Kidney (tissue), 13 donors: ENCODE measurements at regions not wholly inside any gene's neighbourhood (a gene's known extent, or its start where the extent isn't known, plus 50 kb on each side); places are given as distances from the start of the nearest gene placed in this dataset.

ENCODE experiments used
- DNase-seq, 5 donors: peaks; one replicate each; pipeline ENCODE4 v3.0.0-alpha.2; 2013 to 2020
- FAIRE-seq: peaks from 2 replicates; lab custom pipeline; 2012; peaks lifted over from hg19 to GRCh38; lab: Jason Lieb, UNC
- H3K27ac ChIP-seq, 2 donors: one replicate each; pipeline ENCODE4 v1.7.0; 2013; ENCODE audit warnings: low read depth in 2 of 2, low read length in 2 of 2, inconsistent platforms in 1 of 2
- H3K27me3 ChIP-seq: one replicate; pipeline ENCODE4 v1.7.1; 2013; ENCODE audit warnings: low read length, inconsistent platforms; ENCODE audit not compliant: control insufficient read depth, insufficient read depth
- H3K36me3 ChIP-seq, 3 donors: one replicate each; pipeline versions ENCODE4 v1.7.0 to v1.7.1; 2013; ENCODE audit warnings: low read length in 3 of 3, control low read depth in 1 of 3, inconsistent platforms in 1 of 3; ENCODE audit not compliant: insufficient read depth in 3 of 3, control insufficient read depth in 2 of 3
- H3K4me1 ChIP-seq, 3 donors: one replicate each; pipeline versions ENCODE4 v1.7.0 to v1.7.1; 2013; ENCODE audit warnings: low read length in 3 of 3, inconsistent platforms in 1 of 3, low read depth in 1 of 3; ENCODE audit not compliant: control insufficient read depth in 2 of 3, insufficient read depth in 2 of 3
- H3K4me3 ChIP-seq, 3 donors: one replicate each; pipeline versions ENCODE4 v1.7.0 to v1.8.1; 2013; ENCODE audit warnings: low read length in 3 of 3, control low read depth in 1 of 3, inconsistent platforms in 1 of 3
- H3K9ac ChIP-seq, 3 donors: one replicate each; pipeline versions ENCODE4 v1.7.0 to v1.7.1; 2013; ENCODE audit warnings: low read length in 3 of 3, control low read depth in 1 of 3, inconsistent platforms in 1 of 3
- H3K9me3 ChIP-seq, 3 donors: one replicate each; pipeline versions ENCODE4 v1.7.0 to v1.7.1; 2013; ENCODE audit warnings: low read length in 3 of 3, control low read depth in 1 of 3, inconsistent platforms in 1 of 3; ENCODE audit not compliant: control insufficient read depth in 2 of 3, insufficient read depth in 1 of 3
- CTCF ChIP-seq: IDR thresholded peaks from 3 replicates; pipeline ENCODE4 v1.5.1; 2012; ENCODE audit warnings: mild to moderate bottlenecking, moderate library complexity, borderline replicate concordance; ENCODE audit not compliant: insufficient read depth; ENCODE audit errors: extremely low read depth
- intact Hi-C: fragments of 100-400 bp; cut with DNase I; formaldehyde crosslinking; loops from one replicate; pipeline ENCODE4 v1.11.1; 2022
- donor health status: control.
- donor health status: control.
- donor health status: control.
- donor health status: control.
- donor health status: control.
- donor health status: DM: yes; HTN: yes; CAD: no.
- donor health status: Normal renal cell carcinoma (clear cell type).

DNA sequence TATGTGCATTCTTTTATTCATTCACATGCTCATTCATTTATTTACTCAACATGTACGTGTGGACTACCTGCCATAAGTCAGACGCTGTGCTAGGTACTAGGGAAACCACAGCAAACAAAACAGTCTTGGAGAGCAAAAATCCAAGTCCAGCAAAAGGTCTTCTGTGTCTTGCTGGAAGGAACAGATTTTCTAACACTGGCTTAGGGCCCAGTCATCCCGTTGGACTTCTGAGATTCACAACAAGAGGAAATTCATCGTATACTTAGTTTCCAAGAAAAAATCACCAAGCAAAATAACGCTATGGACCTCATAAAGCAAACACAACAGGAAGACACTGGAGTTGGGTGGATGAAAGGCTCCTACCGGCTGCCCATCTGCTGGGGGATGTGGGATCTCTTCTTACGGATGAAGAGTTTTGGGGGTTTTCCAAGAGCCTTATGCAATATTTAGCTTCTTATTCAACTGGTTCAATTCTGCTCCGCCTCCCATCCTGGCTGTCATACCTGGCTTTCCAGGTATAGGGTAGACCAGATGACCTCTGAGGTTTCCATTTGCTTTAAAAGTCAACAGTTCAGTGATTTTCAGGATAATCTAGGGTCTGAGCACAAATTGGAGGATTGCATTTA lies 262.7 kb downstream of the HAUS1 start:
- no peak for FAIRE-seq
- intact Hi-C loops, result no loop called here
- no peaks in the 10 kb centered on the region for H3K27me3 ChIP-seq

DNA sequence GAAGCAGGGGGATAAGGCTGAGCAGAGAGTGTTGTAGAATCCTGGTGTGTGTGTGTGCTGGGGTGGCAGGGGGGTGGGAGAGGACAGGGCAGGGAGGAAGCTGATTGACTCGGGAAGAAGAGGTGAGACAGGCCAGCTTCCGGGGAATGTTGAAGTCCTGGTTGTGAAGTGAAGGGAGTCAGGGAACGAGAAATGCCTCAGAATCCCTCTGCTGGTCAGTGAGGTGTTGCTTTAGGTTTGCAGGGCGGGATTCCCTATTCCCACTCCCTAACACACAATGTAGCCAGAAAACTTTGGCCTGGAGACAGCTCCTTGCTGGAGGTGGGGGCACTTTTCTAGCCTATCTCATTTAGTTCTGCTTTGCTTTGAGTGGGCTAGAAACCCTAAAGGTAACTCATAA lies 265.1 kb downstream of the HAUS1 start:
- no peaks in the 10 kb centered on the region for H3K27me3 ChIP-seq
- no peak overlapping the region for H3K9ac ChIP-seq
- no peak overlapping the region for H3K27ac ChIP-seq
- no peaks in the 10 kb centered on the region for H3K4me1 ChIP-seq
- no peaks in the 10 kb centered on the region for H3K9me3 ChIP-seq
- FAIRE-seq (no peak), DNase-seq (peak in 1 of 5 donors; percentile 22)
- TF ChIP-seq CTCF, result no peak
- H3K4me3 ChIP-seq, result no peak overlapping the region
- intact Hi-C loops, result no loop called here
- H3K36me3 ChIP-seq, result no peaks in the 10 kb centered on the region

More for the DNA sequence above, 262.7 kb downstream of the HAUS1 start:
- DNase-seq, result peak in 2 of 5 donors; percentile 4 to 48
- no peak for TF ChIP-seq CTCF
- Histone ChIP-seq H3K36me3 (no peaks in the 10 kb centered on the region), H3K9me3 (no peaks in the 10 kb centered on the region), H3K27ac (no peak overlapping the region), H3K4me1 (no peaks in the 10 kb centered on the region), H3K9ac (no peak overlapping the region), H3K4me3 (no peak overlapping the region)

- peak in 1 of 5 donors; percentile 1 for DNase-seq
- no peak for TF ChIP-seq CTCF
- Histone ChIP-seq H3K27me3 (no peaks in the 10 kb centered on the region), H3K4me1 (no peaks in the 10 kb centered on the region), H3K4me3 (no peak overlapping the region), H3K27ac (no peak overlapping the region), H3K9me3 (no peaks in the 10 kb centered on the region), H3K36me3 (no peaks in the 10 kb centered on the region), H3K9ac (no peak overlapping the region)
- FAIRE-seq, result no peak
- intact Hi-C loops, result no loop called here
Measured at GRCh38 chr18:46370898-46371297, 266.7 kb downstream of the HAUS1 start.

GRCh38 chr18:46372670-46373069 lies 268.5 kb downstream of the HAUS1 start:
- Histone ChIP-seq H3K27ac (no peak overlapping the region), H3K36me3 (no peaks in the 10 kb centered on the region), H3K4me3 (no peak overlapping the region), H3K27me3 (no peaks in the 10 kb centered on the region), H3K4me1 (no peaks in the 10 kb centered on the region), H3K9ac (no peak overlapping the region), H3K9me3 (no peaks in the 10 kb centered on the region)
- TF ChIP-seq CTCF, result no peak
- intact Hi-C loops, result no loop called here
- DNase-seq (no peak), FAIRE-seq (no peak)
